Fibroblast of lung (primary cell): ENCODE measurements at regions not wholly inside any gene's neighbourhood (a gene's known extent, or its start where the extent isn't known, plus 50 kb on each side); places are given as distances from the start of the nearest gene placed in this dataset.

Source experiments
- EZH2 ChIP-seq: IDR thresholded peaks from 2 replicates; pipeline ENCODE4 v1.5.1; 2012; ENCODE audit warnings: low read length, control low read depth, mild to moderate bottlenecking; ENCODE audit errors: missing control alignments
- TF ChIP-seq, protein P1 (sequence below), 2 donors: IDR thresholded peaks in 1 of 2; conservative IDR thresholded peaks in 1 of 2; 1 replicate in 1 of 2; 2 replicates in 1 of 2; pipeline ENCODE4 v1.5.1; 2011 to 2012; ENCODE audit warnings: low read length in 2 of 2, control low read depth in 1 of 2, inconsistent platforms in 1 of 2, low read depth in 1 of 2, mild to moderate bottlenecking in 1 of 2

DNA sequence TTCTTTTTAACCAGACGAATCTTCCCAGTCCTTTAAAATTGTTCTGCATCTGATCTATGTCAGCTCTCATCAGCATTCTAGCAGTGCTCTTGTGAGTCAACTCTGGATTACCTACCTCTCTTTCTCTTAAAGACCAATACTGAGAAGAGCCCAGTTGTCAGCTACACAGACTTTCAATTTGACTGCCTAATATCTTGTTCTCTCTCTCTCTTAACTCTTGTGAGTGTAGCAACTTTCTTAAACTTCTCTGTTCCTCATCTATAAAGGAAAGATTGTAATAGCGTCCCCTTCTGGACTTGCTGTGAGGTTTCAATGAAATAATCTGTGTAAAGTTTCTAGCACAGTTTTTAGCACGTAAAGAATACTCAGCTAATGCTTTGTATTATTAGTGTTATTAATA is 499.3 kb upstream of the ADAMTS5 start:
- TF ChIP-seq, protein P1, sequence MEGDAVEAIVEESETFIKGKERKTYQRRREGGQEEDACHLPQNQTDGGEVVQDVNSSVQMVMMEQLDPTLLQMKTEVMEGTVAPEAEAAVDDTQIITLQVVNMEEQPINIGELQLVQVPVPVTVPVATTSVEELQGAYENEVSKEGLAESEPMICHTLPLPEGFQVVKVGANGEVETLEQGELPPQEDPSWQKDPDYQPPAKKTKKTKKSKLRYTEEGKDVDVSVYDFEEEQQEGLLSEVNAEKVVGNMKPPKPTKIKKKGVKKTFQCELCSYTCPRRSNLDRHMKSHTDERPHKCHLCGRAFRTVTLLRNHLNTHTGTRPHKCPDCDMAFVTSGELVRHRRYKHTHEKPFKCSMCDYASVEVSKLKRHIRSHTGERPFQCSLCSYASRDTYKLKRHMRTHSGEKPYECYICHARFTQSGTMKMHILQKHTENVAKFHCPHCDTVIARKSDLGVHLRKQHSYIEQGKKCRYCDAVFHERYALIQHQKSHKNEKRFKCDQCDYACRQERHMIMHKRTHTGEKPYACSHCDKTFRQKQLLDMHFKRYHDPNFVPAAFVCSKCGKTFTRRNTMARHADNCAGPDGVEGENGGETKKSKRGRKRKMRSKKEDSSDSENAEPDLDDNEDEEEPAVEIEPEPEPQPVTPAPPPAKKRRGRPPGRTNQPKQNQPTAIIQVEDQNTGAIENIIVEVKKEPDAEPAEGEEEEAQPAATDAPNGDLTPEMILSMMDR (conservative IDR thresholded peaks at IDR 0.05 in 1 of 2, IDR thresholded peaks at IDR 0.05 in 1 of 2; ENCODE audit: low read depth in 1 of 2, low read length in 2 of 2) = peak in 1 of 2 donors; percentile 23
- TF ChIP-seq EZH2 = no peak
